K562 (cell line): ENCODE measurements at regions not wholly inside any gene's neighbourhood (a gene's known extent, or its start where the extent isn't known, plus 50 kb on each side); places are given as distances from the start of the nearest gene placed in this dataset.

Experiments
- POLR2A ChIP-seq: fragments of 450-650 bp; conservative IDR thresholded peaks from 2 replicates; pipeline ENCODE4 v1.6.1; 2016
- SP1 ChIP-seq: sonication (generic); formaldehyde crosslinking; IDR thresholded peaks from 2 replicates; pipeline ENCODE4 v1.8.1; 2022; ENCODE audit warnings: mild to moderate bottlenecking, missing genetic modification reagents
- ZBTB7A ChIP-seq: IDR thresholded peaks from 2 replicates; pipeline ENCODE4 v1.6.1; 2011; ENCODE audit warnings: low read depth, mild to moderate bottlenecking, low read length, moderate library complexity, borderline replicate concordance; ENCODE audit not compliant: control insufficient read depth
- TF ChIP-seq, protein P1 (sequence below), 2 experiments: fragments of 450-650 bp; formaldehyde crosslinking in 1 of 2; IDR thresholded peaks; 2 replicates each; pipeline versions ENCODE4 v1.4.0 to v1.6.1; 2014 to 2020; ENCODE audit warnings: mild to moderate bottlenecking in 2 of 2, borderline replicate concordance in 1 of 2, low read depth in 1 of 2

DNA sequence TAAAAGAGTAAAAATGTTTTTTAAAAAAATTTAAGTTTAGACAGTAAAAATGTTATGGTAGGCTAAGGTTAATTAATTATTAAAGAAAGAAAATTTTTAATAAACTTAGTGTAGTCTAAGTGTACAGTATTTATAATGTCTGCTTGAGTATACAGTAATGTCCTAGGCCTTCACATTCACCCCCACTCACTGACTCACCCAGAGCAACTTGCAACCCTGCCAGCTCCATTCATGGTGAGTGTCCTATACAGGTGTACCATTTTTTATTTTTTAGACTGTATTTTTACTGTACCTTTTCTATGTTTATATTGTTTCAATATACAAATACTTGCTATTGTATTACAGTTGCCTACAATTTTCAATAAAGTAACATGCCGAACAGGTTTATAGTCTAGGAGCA is 234.1 kb downstream of the AUH start:
- TF ChIP-seq ZBTB7A (no peak), SP1 (no peak), POLR2A (no peak)
- TF ChIP-seq, protein P1, sequence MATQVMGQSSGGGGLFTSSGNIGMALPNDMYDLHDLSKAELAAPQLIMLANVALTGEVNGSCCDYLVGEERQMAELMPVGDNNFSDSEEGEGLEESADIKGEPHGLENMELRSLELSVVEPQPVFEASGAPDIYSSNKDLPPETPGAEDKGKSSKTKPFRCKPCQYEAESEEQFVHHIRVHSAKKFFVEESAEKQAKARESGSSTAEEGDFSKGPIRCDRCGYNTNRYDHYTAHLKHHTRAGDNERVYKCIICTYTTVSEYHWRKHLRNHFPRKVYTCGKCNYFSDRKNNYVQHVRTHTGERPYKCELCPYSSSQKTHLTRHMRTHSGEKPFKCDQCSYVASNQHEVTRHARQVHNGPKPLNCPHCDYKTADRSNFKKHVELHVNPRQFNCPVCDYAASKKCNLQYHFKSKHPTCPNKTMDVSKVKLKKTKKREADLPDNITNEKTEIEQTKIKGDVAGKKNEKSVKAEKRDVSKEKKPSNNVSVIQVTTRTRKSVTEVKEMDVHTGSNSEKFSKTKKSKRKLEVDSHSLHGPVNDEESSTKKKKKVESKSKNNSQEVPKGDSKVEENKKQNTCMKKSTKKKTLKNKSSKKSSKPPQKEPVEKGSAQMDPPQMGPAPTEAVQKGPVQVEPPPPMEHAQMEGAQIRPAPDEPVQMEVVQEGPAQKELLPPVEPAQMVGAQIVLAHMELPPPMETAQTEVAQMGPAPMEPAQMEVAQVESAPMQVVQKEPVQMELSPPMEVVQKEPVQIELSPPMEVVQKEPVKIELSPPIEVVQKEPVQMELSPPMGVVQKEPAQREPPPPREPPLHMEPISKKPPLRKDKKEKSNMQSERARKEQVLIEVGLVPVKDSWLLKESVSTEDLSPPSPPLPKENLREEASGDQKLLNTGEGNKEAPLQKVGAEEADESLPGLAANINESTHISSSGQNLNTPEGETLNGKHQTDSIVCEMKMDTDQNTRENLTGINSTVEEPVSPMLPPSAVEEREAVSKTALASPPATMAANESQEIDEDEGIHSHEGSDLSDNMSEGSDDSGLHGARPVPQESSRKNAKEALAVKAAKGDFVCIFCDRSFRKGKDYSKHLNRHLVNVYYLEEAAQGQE (IDR thresholded peaks at IDR 0.05; ENCODE audit: borderline replicate concordance), result no peak
- TF ChIP-seq, protein P1 (CRISPR knock-in tag; IDR thresholded peaks at IDR 0.05; ENCODE audit: low read depth), result no peak
